ENCODE measurements at regions not wholly inside any gene's neighbourhood (a gene's known extent, or its start where the extent isn't known, plus 50 kb on each side); places are given as distances from the start of the nearest gene placed in this dataset.

- TF ChIP-seq CTCF (IDR thresholded peaks at IDR 0.05; ENCODE audit: low read depth, low read length, poor library complexity, severe bottlenecking), result no peak
- TF ChIP-seq EZH2phosphoT487 (IDR thresholded peaks at IDR 0.05; ENCODE audit: borderline replicate concordance, low read length), result no peak
These were observed 1028.5 kb downstream of the NR2F1-AS1 start for GRCh38 chr5:92552206-92553160.

Measured in DOHH2 (cell line).